ENCODE measurements at regions not wholly inside any gene's neighbourhood (a gene's known extent, or its start where the extent isn't known, plus 50 kb on each side); places are given as distances from the start of the nearest gene placed in this dataset.

DNA sequence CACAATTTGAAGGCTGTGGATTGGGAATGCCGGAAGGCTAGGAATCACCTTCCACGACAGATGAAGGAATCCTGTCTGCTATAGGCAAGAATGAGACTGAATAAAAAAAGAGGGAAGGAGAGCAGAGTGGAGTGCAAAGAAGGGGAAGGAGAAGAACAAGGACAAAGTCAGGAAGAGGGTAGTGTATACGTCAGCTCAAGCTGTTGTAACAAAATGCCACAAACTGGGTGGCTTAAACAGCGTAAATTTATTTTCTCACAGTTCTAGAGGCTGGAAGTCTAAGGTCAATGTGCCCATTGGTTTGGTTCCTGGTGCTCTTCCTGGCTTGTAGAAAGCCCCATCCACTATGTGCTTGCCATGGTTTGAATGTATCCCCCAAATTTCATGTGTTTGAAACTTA lies 104.5 kb downstream of the TTLL2 start:
- TF ChIP-seq CTCF (conservative IDR thresholded peaks at IDR 0.05; ENCODE audit: low read depth, low read length) = no peak
- TF ChIP-seq EZH2 (IDR thresholded peaks at IDR 0.05; ENCODE audit: borderline replicate concordance, low read depth, low read length, poor library complexity, severe bottlenecking) = no peak

All from A673 (cell line).